CD4-positive, alpha-beta T cell (primary cell): ENCODE measurements at regions not wholly inside any gene's neighbourhood (a gene's known extent, or its start where the extent isn't known, plus 50 kb on each side); places are given as distances from the start of the nearest gene placed in this dataset.

ENCODE experiments used
- ATAC-seq: fragments of 200-7000 bp; cut with Tn5 transposase; one replicate; pipeline ENCODE4 v1.10.0; 2022; ENCODE audit warnings: mild to moderate bottlenecking; ENCODE audit not compliant: poor library complexity
- CTCF ChIA-PET: fragments of 350-600 bp; sonication (Branson Sonifier 250); formaldehyde crosslinking; loops from one replicate; lab custom pipeline; 2021; ENCODE audit warnings: antibody characterized with exemption, inconsistent platforms; lab: Charles Lee
- POLR2A ChIA-PET: fragments of 350-600 bp; sonication (Branson Sonifier 250); formaldehyde crosslinking; loops from one replicate; lab custom pipeline; 2021; ENCODE audit warnings: antibody characterized with exemption, inconsistent platforms; lab: Charles Lee
- DNase-seq, 14 experiments: peaks; one replicate each; pipeline ENCODE4 v3.0.0-alpha.2; 2013 to 2020; ENCODE audit warnings: mixed read lengths in 2 of 14
- H3K27ac ChIP-seq, 2 donors: one replicate each; pipeline versions ENCODE4 v1.5.1 to v1.7.0; 2013; ENCODE audit warnings: low read length in 2 of 2, low read depth in 1 of 2, mild to moderate bottlenecking in 1 of 2
- H3K27me3 ChIP-seq, 2 experiments: 1 replicate in 1 of 2; 2 replicates in 1 of 2; pipeline versions ENCODE4 v1.6.1 to v1.7.0; 2013; ENCODE audit warnings: low read length in 2 of 2, control low read depth in 1 of 2, mild to moderate bottlenecking in 1 of 2, moderate library complexity in 1 of 2; ENCODE audit not compliant: insufficient read depth in 2 of 2, control insufficient read depth in 1 of 2
- H3K36me3 ChIP-seq: one replicate; pipeline ENCODE4 v1.6.1; 2013; ENCODE audit warnings: low read length, control low read depth; ENCODE audit not compliant: insufficient read depth
- H3K4me1 ChIP-seq: one replicate; pipeline ENCODE4 v1.6.1; 2013; ENCODE audit warnings: low read length, control low read depth; ENCODE audit not compliant: insufficient read depth
- H3K4me3 ChIP-seq: one replicate; pipeline ENCODE4 v1.5.1; 2013; ENCODE audit warnings: mild to moderate bottlenecking, low read length, moderate library complexity
- H3K9me3 ChIP-seq, 2 experiments: 1 replicate in 1 of 2; 2 replicates in 1 of 2; pipeline versions ENCODE4 v1.6.1 to v1.7.0; 2013; ENCODE audit warnings: low read length in 2 of 2, mild to moderate bottlenecking in 2 of 2, control low read depth in 1 of 2, moderate library complexity in 1 of 2; ENCODE audit not compliant: control insufficient read depth in 1 of 2, insufficient read depth in 1 of 2
- H3K27ac Mint-ChIP-seq: one replicate; pipeline ENCODE4 v1.8.0; 2020; ENCODE audit warnings: mixed read lengths
- H3K27me3 Mint-ChIP-seq: one replicate; pipeline ENCODE4 v1.8.0; 2021; ENCODE audit warnings: mixed read lengths
- H3K36me3 Mint-ChIP-seq: one replicate; pipeline ENCODE4 v1.8.0; 2021; ENCODE audit warnings: low read depth, mixed read lengths
- H3K4me1 Mint-ChIP-seq: one replicate; pipeline ENCODE4 v1.8.0; 2021; ENCODE audit warnings: low read depth, mixed read lengths
- H3K4me3 Mint-ChIP-seq: one replicate; pipeline ENCODE4 v1.8.0; 2020; ENCODE audit warnings: mild to moderate bottlenecking, mixed read lengths
- H3K9me3 Mint-ChIP-seq: one replicate; pipeline ENCODE4 v1.8.0; 2020; ENCODE audit warnings: mixed read lengths
- CTCF ChIP-seq: fragments of 200-600 bp; IDR thresholded peaks from one replicate; pipeline ENCODE4 v1.8.0; 2022; ENCODE audit warnings: antibody characterized with exemption, mild to moderate bottlenecking
- intact Hi-C, 2 experiments: fragments of 100-400 bp; cut with DNase I in 1 of 2; cut with micrococcal nuclease in 1 of 2; formaldehyde crosslinking; loops; one replicate each; pipeline versions ENCODE4 v1.15.1 to v1.9.0; 2023 to 2025; cut with DNase I, micrococcal nuclease

DNA sequence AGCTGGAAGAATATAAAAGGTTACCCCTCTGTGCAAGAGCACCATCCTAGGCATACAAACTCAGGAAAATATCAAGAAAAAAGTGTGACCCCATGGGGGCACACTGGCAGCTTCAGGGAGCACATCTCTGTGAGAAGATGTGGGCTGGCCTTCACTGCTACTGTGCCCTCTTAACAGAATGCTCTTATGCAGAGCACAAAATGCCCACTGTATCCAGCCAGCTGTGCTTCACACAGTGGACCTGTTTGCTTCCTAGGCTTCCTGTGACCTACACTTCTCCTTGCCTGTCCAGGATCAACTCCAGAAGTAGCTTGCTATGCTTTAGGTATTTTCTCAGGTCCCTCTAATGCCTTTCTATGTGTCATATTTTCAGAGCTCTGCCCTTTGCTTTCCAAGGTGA is 380.2 kb upstream of the MMS22L start:
- H3K4me3 Mint-ChIP-seq: no peak overlapping the region
- TF ChIP-seq CTCF: no peak
- H3K4me1 Mint-ChIP-seq: no peaks in the 10 kb centered on the region
- H3K36me3 Mint-ChIP-seq: no peaks in the 10 kb centered on the region
- ChIA-PET POLR2A (no interaction called here), CTCF (interaction anchor here (0.9 kb wide), 1 partner anchor 8 kb away, joined by 4 read pairs; no protein-coding TSS in a partner anchor)
- no peaks in the 10 kb centered on the region for H3K9me3 Mint-ChIP-seq
- H3K27me3 ChIP-seq: no peaks in the 10 kb centered on the region
- no peaks in the 10 kb centered on the region for H3K4me1 ChIP-seq
- ATAC-seq (no peak), DNase-seq (no peak)
- no peak overlapping the region for H3K27ac ChIP-seq
- no peak overlapping the region for H3K27ac Mint-ChIP-seq
- H3K36me3 ChIP-seq: no peaks in the 10 kb centered on the region
- no peak overlapping the region for H3K4me3 ChIP-seq
- no peaks in the 10 kb centered on the region for H3K9me3 ChIP-seq
- no peaks in the 10 kb centered on the region for H3K27me3 Mint-ChIP-seq
- intact Hi-C loops: no loop called here

- Mint-ChIP-seq H3K36me3 (no peaks in the 10 kb centered on the region), H3K9me3 (no peaks in the 10 kb centered on the region), H3K27ac (no peak overlapping the region), H3K4me1 (no peaks in the 10 kb centered on the region), H3K4me3 (no peak overlapping the region), H3K27me3 (no peaks in the 10 kb centered on the region)
- Histone ChIP-seq H3K4me3 (no peak overlapping the region), H3K9me3 (no peaks in the 10 kb centered on the region), H3K36me3 (no peaks in the 10 kb centered on the region), H3K4me1 (no peaks in the 10 kb centered on the region), H3K27ac (no peak overlapping the region), H3K27me3 (no peaks in the 10 kb centered on the region)
- TF ChIP-seq CTCF: no peak
- CTCF ChIA-PET: no interaction called here
- POLR2A ChIA-PET: interaction anchor here (0.8 kb wide), 1 partner anchor 8 kb away, joined by 3 read pairs; no protein-coding TSS in a partner anchor
- intact Hi-C loops: no loop called here
- DNase-seq: no peak
- ATAC-seq: no peak
Measured at GRCh38 chr6:97665446-97665845, 382.4 kb upstream of the MMS22L start.

GRCh38 chr6:97666889-97667288 is 383.9 kb upstream of the MMS22L start:
- Histone ChIP-seq H3K27ac (no peak overlapping the region), H3K27me3 (no peaks in the 10 kb centered on the region), H3K9me3 (no peaks in the 10 kb centered on the region), H3K4me3 (no peak overlapping the region), H3K36me3 (no peaks in the 10 kb centered on the region), H3K4me1 (no peaks in the 10 kb centered on the region)
- no peak overlapping the region for H3K27ac Mint-ChIP-seq
- DNase-seq: no peak
- intact Hi-C loops: no loop called here
- H3K27me3 Mint-ChIP-seq: no peaks in the 10 kb centered on the region
- ChIA-PET POLR2A (no interaction called here), CTCF (no interaction called here)
- no peak overlapping the region for H3K4me3 Mint-ChIP-seq
- TF ChIP-seq CTCF: no peak
- no peaks in the 10 kb centered on the region for H3K36me3 Mint-ChIP-seq
- no peaks in the 10 kb centered on the region for H3K4me1 Mint-ChIP-seq
- ATAC-seq: no peak
- no peaks in the 10 kb centered on the region for H3K9me3 Mint-ChIP-seq
